G401.6 (cell line): ENCODE measurements at regions not wholly inside any gene's neighbourhood (a gene's known extent, or its start where the extent isn't known, plus 50 kb on each side); places are given as distances from the start of the nearest gene placed in this dataset.

ENCODE experiments used
- FAIRE-seq: peaks from 2 replicates; lab custom pipeline; 2012; peaks lifted over from hg19 to GRCh38; lab: Jason Lieb, UNC

DNA sequence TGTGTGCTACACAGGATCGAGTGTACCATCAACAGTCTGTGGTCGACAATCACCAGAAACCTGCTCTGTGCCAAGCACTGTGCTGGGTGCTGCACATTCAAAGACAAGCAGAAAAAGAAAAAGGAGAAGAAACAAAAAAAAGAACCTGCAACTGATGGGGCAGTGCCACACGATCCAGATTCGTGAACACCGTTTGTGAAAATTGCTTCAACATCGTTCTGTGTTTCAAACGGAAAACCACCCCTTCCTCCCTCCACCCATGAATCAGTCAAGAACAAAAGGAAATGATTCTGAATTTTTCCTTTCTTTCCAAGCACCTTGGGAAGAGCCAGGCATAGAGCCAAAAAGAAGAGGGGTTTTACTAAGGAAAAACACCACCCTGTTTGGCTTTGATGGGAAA, 129.2 kb upstream of the ARID1B start:
- no peak for FAIRE-seq

DNA sequence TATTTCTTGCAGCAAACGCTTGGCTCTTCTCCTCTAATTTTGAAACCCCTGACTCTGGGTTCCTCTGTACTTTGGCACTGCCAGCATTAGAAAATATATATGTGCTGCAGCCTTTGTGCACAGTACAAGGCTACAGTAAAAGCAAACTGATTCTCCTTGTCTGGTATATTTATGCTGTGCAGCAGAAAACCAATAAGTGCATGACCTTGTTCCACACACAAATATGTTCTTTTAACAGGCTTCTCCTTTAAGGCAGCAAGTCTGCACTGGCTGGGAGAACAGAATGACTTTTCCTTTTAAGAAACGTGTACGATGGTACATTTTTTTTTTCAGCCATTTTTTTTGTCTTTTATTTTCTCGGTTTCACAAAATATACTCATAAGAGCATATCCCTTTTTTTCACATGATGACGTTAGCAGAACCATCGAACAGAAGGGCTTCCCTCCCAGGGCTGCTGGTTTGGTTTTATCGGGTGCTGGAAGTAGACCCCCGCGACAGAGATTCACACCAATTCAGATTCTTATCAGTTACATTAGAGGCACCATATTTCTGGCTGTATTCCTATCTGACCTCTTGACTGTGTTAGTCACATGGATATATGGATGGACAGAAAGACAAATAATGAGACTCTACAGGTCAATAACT, 129.9 kb upstream of the ARID1B start:
- no peak for FAIRE-seq

DNA sequence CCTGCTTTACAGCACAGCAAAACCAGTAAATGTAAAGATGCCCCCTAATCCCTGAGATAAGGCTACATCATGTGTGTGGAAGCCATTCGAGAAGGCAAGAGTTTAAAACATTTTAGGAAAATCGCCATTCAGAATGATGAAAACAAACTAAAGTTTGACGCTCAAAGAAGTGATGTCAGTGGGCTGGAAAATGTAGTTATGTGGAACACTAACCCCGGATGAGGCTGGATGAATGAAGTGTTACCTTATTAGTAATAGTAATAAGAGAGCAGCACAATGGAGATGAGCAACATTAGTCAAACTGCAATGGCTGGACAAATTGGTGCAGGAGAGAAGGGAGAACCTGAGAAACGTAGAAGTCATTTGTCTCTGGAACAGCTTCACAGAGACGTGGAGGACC, 130.7 kb upstream of the ARID1B start:
- no peak for FAIRE-seq

DNA sequence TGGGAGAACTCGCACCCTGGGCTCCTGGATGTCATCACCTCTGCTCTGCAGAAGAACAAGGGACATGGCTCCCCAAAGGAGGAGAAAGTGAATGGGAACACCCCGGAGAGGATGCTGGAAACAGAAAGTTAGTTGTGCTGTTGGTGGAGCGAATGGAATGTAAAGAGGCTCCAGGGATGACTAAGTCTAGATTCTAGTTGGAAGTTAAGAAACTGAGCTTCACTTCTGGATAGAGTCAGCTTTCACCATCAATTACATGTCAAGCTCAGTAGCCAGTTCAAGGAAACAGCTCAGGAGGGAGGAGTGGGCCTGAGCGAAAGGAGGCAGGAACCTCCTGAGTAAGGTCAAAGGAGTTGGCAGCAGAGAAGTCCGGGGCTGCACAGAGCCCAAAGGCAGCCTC, 132.1 kb upstream of the ARID1B start:
- no peak for FAIRE-seq

DNA sequence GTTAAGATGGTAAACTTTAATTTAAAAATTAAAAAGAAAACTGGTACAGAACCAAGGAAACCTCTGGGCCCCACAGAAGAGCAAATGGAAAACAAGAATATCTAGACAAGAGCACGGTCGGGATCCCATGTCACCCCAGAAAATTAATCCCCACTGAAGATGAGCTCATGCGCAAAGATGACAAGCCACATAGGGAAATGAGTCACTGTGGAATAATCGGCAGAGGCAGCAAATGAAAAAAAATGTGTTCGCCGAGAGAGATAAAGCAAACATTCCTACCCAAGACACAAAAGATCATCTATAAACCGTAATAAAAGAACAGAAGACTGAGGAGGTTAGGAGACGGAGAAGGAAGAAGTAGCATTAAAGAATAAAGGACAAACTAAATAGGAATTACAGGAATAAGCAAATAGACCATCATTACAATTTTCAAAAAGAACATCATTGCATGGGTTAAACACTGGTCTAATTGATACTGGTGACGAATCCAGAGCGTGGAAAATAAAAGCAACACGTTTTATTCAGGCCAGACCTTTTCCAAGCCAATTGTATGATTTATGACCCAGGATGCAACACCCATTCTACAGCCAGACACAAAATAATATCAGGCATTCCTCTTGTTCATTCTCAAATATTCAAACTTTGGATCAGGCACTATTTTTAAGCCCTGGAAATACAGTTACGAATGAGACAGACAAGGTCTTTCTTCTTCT, 138.0 kb upstream of the ARID1B start:
- no peak for FAIRE-seq

DNA sequence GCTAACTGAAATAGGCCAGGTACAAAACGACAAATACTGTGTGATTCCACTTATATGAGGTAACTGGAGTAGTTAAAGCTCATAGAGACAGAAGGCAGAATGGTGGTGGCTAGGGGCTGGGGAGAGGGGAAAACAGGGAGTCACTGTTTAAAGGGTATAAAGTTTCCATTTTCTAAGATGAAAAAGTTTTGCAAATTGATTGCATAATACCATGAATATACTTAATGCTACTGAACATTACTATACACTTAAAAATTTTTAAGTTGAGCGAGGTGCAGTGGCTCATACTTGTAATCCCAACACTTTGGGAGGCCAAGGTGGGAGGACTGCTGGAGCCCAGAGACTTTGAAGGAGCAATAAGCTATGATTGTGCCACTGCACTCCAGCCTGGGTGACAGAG, 138.6 kb upstream of the ARID1B start:
- FAIRE-seq: no peak

DNA sequence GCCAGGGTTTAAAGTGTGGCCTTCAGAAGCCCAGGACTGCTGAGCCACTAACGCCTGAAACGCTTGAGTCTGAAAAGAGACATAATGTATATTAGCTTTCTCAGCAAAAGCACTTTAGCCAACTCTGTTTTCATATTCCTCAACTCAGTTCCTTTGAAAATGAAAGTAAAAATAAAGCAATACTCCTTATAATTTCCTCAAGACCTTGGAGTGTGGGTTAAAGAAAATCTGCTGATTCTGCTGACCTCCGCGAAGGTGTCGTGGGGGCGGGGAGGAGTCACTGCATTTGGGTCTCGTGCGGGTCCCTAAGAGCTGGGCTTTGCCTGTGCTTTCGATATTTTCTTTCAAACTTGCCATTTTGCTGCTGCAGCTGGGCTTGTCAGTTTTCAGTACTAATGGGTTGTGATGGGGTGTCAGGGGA, 142.2 kb upstream of the ARID1B start:
- FAIRE-seq: no peak

DNA sequence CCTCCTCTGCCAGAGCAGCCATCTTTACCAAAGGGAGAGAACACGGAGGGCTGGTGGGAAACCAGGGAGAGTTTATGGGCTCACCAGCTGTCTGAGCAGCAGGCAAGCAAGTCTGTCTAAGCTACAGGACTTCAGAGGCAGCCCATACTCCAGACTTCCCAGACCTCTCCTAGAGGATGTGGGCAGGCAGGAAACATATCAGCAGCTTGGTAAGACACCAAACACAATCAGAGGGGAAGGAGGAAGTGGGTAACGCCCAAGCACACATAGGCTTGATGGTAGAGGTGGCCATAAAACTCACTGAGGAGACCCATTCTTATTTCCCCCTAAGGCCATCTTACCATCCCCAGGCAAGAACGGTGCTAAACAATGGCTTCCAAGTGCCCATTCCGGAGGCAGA, 143.1 kb upstream of the ARID1B start:
- no peak for FAIRE-seq

DNA sequence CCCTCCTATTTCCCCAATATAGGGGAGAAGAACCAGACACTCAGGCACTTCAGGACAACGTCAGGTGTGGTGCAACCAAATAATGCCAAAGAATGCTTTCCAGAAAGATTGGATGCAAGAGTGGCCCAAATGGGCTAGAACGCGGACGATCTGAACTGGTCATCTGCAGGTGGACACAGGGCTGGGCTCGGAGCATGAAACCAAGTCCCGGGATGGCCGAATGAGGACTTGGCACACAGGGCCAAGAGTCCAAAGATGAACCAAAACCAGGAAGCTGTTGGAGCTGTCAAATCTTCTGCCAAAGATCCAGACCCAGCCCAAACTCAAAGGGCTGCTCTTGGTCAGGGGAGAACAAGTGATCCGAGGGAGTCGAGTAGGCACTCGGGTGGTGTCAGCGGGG, 143.9 kb upstream of the ARID1B start:
- no peak for FAIRE-seq

DNA sequence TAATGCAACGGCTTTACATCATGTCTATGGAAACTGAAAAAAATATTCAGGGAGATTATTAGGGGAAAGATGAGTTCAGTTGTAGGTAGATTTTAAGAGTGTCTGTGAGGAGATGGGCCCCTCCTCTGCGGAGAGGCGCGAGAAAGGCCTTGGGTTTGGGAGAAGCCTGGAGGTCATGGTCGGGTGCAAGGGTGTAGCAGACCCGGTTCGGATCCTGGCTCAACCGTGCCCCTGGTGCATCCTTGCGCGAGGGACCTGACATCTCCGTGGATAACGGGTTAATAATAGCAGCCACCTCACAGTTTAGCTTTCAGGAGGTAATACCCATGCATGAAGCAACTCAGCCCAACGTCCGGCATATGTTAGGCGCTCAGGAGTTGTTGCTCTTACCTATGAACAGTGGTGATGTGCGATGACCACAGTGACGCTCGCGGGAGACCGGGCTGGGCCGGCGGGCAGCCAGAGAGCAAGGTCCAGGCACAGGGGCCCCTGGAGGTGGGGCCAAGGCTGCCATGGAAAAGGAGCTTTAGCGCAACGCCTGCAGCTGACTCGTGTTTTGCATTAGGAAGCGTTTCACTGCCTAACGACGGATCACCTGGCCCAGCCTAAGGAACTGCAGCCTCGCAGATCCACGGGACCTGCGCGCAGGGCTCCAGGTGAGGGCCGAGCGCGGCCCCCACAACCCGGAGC, 146.4 kb upstream of the ARID1B start:
- FAIRE-seq: no peak

DNA sequence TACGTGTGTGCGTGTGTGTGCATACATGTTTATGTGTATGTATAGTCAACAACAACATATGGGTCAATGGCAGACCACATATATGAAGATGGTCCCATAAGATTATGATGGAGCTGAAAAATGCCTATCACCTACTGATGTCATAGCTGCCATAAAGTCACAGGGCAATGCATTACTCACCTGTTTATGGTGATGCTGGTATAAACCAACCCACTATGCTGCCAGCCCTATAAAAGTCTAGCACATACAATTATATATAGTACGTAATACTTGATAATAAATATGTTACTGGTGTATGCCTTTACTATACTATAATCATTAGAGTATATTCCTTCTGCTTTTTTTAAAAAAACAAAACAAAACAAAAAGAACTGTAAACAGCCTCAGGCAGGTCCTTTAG, 148.4 kb upstream of the ARID1B start:
- FAIRE-seq: no peak

DNA sequence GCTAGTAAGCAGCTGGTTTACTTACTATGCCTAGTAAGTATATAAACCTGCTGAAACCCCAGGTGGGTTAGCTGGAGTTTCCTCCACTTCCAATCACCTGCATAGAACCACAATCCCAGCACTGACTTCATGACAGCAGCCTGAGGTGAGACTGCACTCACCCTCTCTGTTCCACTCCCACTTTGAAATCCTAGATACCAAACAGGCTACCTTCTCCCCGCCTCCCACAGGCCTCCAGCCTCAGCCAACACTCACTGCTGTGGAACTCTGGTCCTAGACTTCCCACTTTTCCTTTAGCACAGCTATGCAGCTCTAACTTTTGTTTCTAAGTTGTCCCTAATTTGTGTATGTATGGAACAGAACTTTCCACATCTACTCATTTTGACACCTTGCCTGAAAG, 149.7 kb upstream of the ARID1B start:
- no peak for FAIRE-seq

DNA sequence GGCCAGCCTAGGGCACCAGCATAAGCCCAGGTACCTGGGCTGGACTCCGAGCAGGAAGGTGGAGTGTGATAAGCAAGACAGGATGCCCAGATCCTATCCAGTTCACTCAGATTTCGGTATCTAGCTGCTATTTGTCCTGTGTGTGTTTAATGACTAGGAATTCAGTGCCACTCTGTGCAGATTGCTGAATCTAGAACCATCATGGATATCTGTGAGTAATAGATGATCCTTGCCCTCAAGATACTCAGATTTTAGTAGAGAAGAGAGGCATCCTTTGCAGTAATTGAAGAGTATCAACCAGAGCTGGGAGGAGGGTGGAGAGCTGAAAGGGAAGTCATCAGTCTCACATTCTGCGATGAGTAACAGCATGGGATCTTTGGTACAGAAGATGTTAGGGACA, 155.0 kb upstream of the ARID1B start:
- FAIRE-seq: no peak

DNA sequence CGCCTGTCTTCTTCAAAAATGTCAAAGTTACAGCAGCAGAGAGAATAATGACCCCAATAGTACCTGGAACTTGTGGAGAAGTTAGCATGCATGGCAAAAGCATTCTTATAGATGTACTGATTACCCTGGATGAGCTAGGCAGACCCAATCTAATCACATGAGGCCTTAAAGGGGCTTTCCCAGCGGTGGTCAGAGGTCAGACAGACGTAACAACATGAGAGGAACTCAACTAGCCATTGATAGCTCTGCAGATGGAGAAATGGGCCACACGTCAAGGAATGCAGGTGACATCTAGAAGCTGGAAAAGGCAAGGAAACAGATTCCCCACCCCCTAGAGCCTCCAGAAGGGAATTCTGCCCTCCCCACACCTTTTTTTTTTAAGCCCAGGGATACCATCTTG, 156.8 kb upstream of the ARID1B start:
- FAIRE-seq: no peak

DNA sequence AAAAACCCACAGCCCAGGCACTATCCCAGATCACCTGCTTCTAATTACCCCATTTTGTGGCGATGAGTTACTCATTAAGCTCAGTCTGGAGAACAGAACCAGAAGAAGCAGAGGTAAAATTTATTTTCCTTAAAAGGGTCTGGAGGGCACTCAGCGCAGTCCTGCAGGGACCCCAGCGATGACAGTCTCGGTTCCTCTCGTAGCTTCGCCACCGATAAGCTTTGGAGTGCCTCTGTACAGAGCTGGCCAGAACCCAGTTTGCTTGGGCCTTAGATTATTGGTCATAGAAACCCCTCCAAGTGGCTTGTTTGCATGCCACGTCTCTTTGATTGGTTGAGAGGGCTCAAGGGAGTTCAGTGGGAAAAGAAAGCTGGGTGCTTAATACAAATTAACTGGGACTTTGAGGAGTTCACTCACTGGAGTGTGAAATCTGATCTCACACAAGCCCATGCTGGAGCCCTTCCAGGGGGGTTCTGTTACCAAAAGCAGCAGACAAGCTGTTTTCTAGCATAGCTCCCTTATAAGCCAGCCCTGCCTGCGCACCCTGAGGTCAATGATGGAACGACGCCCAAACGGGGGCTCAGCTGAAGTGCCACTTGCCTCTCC, 158.5 kb upstream of the ARID1B start:
- no peak for FAIRE-seq

DNA sequence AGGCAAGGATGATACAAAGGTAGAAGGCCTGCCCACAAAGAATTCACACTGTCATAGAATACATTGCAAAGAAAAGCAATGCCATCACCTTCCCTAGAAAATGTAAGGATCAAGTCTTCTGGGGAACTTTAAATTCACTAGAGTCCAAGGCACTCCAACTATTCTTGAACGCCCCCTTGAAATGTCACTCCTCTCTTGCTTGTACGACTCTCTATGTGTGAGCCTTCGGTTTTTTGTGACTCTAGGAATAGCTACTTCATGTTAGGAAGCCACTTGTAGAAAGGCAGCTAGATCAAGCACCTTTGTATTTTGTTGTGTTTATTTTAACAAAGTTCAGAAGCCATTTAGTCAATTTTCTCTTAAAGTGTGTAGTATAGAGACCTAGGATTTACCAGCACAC, 159.2 kb upstream of the ARID1B start:
- FAIRE-seq: no peak

DNA sequence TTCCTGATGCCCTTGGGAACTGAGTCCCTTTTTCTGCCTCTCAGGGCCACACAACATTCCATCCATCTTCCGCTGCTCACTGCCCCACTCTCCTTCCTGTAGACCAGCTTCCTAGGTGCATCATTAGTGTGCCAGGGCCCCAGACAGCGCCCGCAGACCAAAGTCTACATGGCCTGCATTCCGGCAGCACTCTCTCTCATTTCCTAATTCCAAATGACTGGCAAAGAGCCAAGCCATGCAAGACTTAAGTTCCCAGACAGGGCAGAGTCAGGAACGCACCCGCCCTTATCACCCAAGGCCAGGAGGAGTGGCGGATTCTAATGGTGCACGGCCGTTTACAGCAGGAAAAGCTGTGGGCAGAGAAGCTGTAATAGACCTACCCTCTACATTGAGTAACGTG, 159.8 kb upstream of the ARID1B start:
- no peak for FAIRE-seq

DNA sequence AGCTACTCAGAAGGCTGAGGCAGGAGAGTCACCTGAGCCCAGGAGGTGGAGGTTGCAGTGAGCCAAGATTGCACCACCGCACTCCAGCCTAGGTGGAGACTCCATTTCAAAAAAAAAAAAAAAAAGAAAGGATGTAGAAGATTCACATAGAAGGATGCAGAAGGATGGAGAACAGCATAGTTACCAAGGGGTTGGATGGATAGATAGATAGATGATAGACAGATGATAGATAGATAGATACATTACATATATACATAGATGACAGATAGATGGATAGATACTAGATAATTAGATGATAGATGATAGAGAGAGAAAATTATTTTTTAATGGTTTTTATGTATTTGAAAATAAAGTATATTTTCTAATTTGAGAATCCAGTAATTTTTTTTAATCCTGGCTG, 160.7 kb upstream of the ARID1B start:
- no peak for FAIRE-seq

DNA sequence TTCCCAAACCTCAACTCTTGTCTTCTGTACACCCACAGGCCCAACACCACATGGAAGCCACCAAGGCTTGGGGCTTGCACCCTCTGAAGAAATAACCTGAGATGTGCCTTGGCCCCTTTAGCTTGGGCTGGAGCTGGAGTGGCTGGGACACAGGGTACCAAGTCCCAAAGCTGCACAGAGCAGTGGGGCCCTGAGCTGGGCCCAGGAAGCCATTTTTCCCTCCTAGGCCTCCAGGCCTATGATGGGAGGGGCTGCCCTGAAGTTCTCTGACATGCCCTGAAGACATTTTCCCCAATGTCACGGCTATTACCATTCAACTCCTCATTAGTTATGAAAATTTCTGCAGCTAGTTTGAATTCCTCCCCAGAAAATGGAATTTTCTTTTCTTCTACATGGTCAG, 163.2 kb upstream of the ARID1B start:
- no peak for FAIRE-seq

DNA sequence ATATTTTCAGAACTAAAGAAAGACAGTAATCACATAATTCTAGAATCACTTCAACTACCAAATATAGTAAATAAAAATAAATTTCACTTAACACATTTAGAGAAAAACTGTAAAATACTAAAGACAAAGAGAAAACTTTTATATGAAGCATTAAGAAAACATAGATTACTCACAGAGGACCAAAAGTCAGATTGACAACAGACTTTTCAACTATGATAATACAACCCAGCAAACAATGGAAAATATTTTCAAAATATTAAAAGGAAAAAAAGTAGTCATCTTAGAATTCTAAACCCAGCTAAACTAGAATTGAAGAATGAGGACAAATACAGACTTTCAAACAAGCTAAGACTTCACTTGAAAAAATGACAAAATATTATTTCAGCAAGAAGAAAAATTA, 164.8 kb upstream of the ARID1B start:
- peak; percentile 57 for FAIRE-seq

DNA sequence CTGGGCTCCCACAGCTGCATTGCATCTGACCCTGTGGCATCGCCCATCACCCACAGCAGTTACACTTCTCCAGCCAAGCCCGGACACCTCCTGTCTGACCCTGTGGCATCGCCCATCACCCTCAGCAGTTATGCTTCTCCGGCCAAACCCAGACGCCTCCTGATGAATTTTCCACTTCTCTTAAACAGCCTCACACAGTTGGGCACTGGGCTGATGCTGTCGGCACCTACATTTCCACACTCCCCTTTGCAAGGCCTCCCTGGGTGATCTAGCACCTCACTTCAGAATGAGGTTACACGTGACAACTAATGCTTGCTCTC, 175.2 kb upstream of the ARID1B start:
- FAIRE-seq: no peak

DNA sequence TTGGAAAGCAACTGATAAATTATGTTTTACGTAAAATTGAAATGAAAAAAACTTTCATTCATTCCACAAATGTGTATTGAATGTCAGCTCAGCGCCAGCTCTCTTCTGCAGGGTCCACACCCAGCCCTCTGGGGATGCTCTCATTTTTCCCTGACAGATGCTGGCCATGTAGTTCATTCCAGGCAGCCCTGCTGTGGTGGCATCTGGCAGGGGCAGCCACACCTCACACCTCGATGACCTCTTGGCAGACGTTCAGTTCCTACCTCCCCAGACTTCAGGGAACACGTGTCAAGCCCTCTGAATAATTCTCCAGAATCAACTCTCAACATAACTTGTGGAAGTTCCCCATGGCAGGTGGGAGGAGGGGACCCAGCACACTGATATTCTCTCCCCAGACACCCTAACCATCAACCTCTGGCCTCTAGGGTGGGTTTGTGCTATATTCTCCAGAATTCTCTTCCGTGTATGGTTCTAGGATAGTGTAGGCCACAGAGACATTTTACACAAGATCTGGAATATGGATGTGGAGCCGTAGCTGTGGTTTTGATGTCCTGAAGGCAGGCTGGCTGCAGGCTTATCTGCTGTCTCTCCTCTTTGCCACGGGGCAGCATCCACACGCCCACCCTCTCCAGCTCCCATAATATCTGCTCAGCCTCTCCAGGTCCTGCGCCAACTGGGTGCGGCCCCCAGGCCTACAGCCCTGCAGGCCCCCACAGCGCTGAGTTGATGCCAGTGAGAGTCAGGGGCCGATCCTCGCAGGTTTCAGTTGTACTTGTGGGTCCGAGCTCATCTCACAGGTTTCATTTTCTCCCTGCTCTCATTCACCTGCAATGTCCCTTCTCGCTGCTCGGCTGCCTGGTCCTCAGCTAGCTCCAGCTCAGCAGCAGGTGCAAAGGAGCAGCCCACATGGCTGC, 175.8 kb upstream of the ARID1B start:
- no peak for FAIRE-seq

DNA sequence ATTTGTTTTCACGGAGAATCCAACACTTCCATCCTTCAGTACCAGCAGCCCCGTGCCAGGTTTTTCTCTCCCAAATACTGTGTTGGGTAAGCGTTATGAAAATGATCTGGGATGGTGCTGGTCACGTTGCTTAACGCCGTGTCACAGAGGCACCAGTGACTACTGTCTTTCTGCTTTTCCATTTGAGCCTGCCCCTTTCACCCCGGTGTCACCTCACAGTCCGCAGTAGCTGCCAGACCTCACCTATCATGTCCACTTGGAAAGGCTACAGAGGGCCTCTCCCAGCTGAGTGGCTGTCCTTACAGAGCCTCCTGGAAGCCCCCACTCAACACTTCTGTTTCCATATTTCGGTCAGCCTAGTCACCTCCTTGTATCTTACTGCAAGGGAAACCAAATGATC, 176.5 kb upstream of the ARID1B start:
- FAIRE-seq: no peak
